ENCODE measurements at regions not wholly inside any gene's neighbourhood (a gene's known extent, or its start where the extent isn't known, plus 50 kb on each side); places are given as distances from the start of the nearest gene placed in this dataset.

GRCh38 chr10:130635528-130635927 lies 499.3 kb downstream of the GLRX3 start:
- FAIRE-seq (no peak), DNase-seq (ENCODE audit: insufficient read length, low spot score) (no peak)
- TF ChIP-seq SPI1 (IDR thresholded peaks at IDR 0.05; ENCODE audit: low read depth, low read length) (no peak), PAX5 (IDR thresholded peaks at IDR 0.05; ENCODE audit: insufficient read depth, low read length, severe bottlenecking) (no peak), POU2F2 (IDR thresholded peaks at IDR 0.05; ENCODE audit: low read depth, low read length) (no peak)

DNA sequence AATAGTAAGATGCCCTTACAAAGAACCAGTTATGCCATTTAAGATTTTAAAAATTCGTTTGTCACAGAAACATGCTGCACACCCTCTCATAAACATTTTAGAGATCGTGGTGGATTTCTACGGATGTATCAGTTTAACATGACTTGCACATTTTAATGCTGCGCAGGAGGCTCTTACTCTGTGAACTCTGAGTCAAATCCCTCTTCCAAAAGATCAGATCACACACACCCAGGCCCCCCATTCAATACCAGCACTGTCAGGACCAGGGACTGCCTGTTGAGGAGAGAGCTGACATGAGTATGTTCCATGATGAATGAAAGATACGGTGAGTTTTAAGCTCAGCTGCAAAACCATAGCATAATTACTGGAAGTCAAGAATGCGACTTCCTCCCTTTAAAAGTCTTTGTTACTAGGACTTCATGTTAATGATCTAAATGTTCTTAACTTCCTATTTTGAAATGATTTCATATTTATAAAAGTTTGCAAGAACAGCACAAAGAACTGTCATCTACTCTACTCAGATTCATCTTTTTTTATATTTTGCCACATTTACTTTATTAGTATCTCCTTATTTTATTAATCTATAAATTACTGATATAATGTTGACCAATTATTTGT lies 500.2 kb downstream of the GLRX3 start:
- DNase-seq (ENCODE audit: insufficient read length, low spot score): no peak
- no peak for FAIRE-seq
- TF ChIP-seq POLR2AphosphoS5 (IDR thresholded peaks at IDR 0.05; ENCODE audit: low read depth, low read length) (no peak), PAX5 (IDR thresholded peaks at IDR 0.05; ENCODE audit: insufficient read depth, low read length, severe bottlenecking) (no peak), TAF1 (IDR thresholded peaks at IDR 0.05; ENCODE audit: low read depth, low read length) (no peak), POLR2A (IDR thresholded peaks at IDR 0.05; ENCODE audit: low read depth, low read length) (no peak), SPI1 (IDR thresholded peaks at IDR 0.05; ENCODE audit: low read depth, low read length) (no peak), POU2F2 (IDR thresholded peaks at IDR 0.05; ENCODE audit: low read depth, low read length) (no peak)

DNA sequence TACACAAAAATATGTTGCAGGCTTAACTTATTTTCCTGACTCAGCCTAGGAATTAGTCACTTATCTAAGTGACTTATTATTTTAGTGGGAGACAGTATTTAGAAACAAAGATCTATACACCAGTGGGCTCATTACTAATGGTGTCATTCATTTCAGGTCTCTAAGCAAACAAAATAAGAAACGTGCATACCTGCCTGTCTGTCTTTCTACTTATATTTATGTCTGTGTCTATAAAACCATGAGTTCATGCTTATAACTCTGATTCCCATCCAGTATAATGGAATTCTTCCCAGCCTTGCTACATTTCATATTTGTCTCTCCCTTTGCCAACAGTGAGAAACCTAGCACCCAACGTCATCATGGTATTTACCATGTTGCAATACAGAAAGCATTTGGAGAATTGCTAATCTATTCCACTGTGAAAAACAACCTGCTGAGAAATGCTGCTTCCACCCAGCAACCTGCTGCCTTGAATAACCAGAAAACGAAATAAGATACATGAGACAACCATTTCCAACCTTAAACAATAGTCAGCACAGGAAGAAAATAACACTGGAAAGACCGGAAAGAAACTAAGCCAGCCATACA lies 501.0 kb downstream of the GLRX3 start:
- DNase-seq (ENCODE audit: insufficient read length, low spot score): no peak
- no peak for FAIRE-seq
- no peak for TF ChIP-seq POLR2AphosphoS5 (IDR thresholded peaks at IDR 0.05; ENCODE audit: low read depth, low read length)
- no peak for TF ChIP-seq SPI1 (IDR thresholded peaks at IDR 0.05; ENCODE audit: low read depth, low read length)
- TF ChIP-seq POLR2A (IDR thresholded peaks at IDR 0.05; ENCODE audit: low read depth, low read length): no peak
- no peak for TF ChIP-seq POU2F2 (IDR thresholded peaks at IDR 0.05; ENCODE audit: low read depth, low read length)
- no peak for TF ChIP-seq TAF1 (IDR thresholded peaks at IDR 0.05; ENCODE audit: low read depth, low read length)
- no peak for TF ChIP-seq PAX5 (IDR thresholded peaks at IDR 0.05; ENCODE audit: insufficient read depth, low read length, severe bottlenecking)

DNA sequence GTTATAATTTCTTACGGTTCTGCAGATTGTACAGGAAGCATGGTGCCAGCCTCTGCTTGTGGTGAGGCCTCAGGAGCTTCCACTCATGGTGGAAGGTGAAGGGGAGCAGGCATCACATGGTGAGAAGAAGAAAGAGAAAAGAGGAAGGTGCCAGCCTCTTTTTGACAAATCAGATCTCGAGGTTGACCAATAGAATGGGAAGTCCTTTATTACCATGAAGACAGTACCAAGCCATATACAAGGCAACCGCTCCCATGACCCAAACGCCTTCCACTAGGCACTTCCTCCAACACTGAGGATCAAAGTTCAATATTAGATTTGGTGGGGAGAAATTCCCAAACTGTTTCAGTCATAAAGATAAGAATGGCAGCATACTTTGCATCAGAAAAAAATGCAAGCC lies 502.8 kb downstream of the GLRX3 start:
- no peak for DNase-seq (ENCODE audit: insufficient read length, low spot score)
- TF ChIP-seq POLR2AphosphoS5 (IDR thresholded peaks at IDR 0.05; ENCODE audit: low read depth, low read length) (no peak), SPI1 (IDR thresholded peaks at IDR 0.05; ENCODE audit: low read depth, low read length) (no peak), POLR2A (IDR thresholded peaks at IDR 0.05; ENCODE audit: low read depth, low read length) (no peak), TAF1 (IDR thresholded peaks at IDR 0.05; ENCODE audit: low read depth, low read length) (no peak), PAX5 (IDR thresholded peaks at IDR 0.05; ENCODE audit: insufficient read depth, low read length, severe bottlenecking) (no peak), POU2F2 (IDR thresholded peaks at IDR 0.05; ENCODE audit: low read depth, low read length) (no peak)
- no peak for FAIRE-seq

- no peak for FAIRE-seq
- no peak for DNase-seq (ENCODE audit: insufficient read length, low spot score)
Observed at GRCh38 chr10:130642926-130643325, 506.7 kb downstream of the GLRX3 start.

GRCh38 chr10:130647341-130647740 lies 511.1 kb downstream of the GLRX3 start:
- no peak for DNase-seq (ENCODE audit: insufficient read length, low spot score)
- FAIRE-seq: no peak
- TF ChIP-seq POU2F2 (IDR thresholded peaks at IDR 0.05; ENCODE audit: low read depth, low read length) (no peak), POLR2AphosphoS5 (IDR thresholded peaks at IDR 0.05; ENCODE audit: low read depth, low read length) (no peak), PAX5 (IDR thresholded peaks at IDR 0.05; ENCODE audit: insufficient read depth, low read length, severe bottlenecking) (no peak), SPI1 (IDR thresholded peaks at IDR 0.05; ENCODE audit: low read depth, low read length) (no peak), POLR2A (IDR thresholded peaks at IDR 0.05; ENCODE audit: low read depth, low read length) (no peak), TAF1 (IDR thresholded peaks at IDR 0.05; ENCODE audit: low read depth, low read length) (no peak)

More at GRCh38 chr10:130642926-130643325, 506.7 kb downstream of the GLRX3 start:
- no peak for TF ChIP-seq PAX5 (IDR thresholded peaks at IDR 0.05; ENCODE audit: insufficient read depth, low read length, severe bottlenecking)
- no peak for TF ChIP-seq POLR2A (IDR thresholded peaks at IDR 0.05; ENCODE audit: low read depth, low read length)
- TF ChIP-seq SPI1 (IDR thresholded peaks at IDR 0.05; ENCODE audit: low read depth, low read length): no peak
- no peak for TF ChIP-seq TAF1 (IDR thresholded peaks at IDR 0.05; ENCODE audit: low read depth, low read length)
- no peak for TF ChIP-seq POU2F2 (IDR thresholded peaks at IDR 0.05; ENCODE audit: low read depth, low read length)
- no peak for TF ChIP-seq POLR2AphosphoS5 (IDR thresholded peaks at IDR 0.05; ENCODE audit: low read depth, low read length)

DNA sequence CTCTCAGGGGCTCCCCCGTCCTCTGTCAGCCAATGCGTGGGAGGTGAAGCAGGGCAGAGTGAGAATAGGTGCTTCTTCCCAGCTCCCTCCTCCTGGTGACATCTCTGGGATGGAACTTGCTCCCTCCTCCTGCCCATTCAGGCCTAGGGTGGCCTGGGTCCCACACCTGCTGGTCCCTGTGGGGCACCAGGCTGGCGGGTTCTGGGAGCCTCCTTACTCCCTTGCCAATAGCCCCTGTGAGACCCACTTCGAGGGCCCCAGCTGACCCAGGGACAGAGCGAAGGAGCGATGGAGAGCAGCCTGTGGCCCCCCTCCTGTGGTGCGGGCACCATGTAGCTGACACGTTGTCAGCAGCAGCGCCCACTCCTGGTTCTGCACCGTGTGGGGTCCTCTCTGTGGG lies 512.6 kb downstream of the GLRX3 start:
- DNase-seq (ENCODE audit: insufficient read length, low spot score): no peak
- FAIRE-seq: no peak
- TF ChIP-seq TAF1 (IDR thresholded peaks at IDR 0.05; ENCODE audit: low read depth, low read length) (no peak), POU2F2 (IDR thresholded peaks at IDR 0.05; ENCODE audit: low read depth, low read length) (no peak), SPI1 (IDR thresholded peaks at IDR 0.05; ENCODE audit: low read depth, low read length) (no peak), PAX5 (IDR thresholded peaks at IDR 0.05; ENCODE audit: insufficient read depth, low read length, severe bottlenecking) (no peak), POLR2A (IDR thresholded peaks at IDR 0.05; ENCODE audit: low read depth, low read length) (no peak), POLR2AphosphoS5 (IDR thresholded peaks at IDR 0.05; ENCODE audit: low read depth, low read length) (no peak)

DNA sequence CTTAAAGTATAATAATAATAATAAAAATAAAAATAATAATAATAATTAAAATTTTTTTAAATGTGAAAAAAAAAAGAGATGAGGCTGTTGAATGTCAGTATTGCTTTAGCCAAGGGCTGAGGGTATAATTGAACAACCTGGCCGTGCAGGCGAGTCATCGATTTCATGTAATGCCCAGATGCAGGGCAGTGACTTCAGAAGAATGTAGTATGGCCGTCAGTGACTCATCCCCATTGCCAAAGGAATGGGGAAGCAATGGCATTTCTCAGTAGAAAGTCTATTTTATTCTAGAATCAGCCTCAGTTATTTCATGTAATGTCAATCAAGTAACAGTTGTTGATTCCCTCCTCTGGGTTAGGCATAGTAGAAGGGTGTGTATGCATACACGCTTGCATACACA lies 516.4 kb downstream of the GLRX3 start:
- no peak for TF ChIP-seq PAX5 (IDR thresholded peaks at IDR 0.05; ENCODE audit: insufficient read depth, low read length, severe bottlenecking)
- no peak for TF ChIP-seq TAF1 (IDR thresholded peaks at IDR 0.05; ENCODE audit: low read depth, low read length)
- no peak for TF ChIP-seq POLR2AphosphoS5 (IDR thresholded peaks at IDR 0.05; ENCODE audit: low read depth, low read length)
- no peak for TF ChIP-seq POU2F2 (IDR thresholded peaks at IDR 0.05; ENCODE audit: low read depth, low read length)
- no peak for TF ChIP-seq SPI1 (IDR thresholded peaks at IDR 0.05; ENCODE audit: low read depth, low read length)
- TF ChIP-seq POLR2A (IDR thresholded peaks at IDR 0.05; ENCODE audit: low read depth, low read length): no peak
- no peak for DNase-seq (ENCODE audit: insufficient read length, low spot score)
- FAIRE-seq: no peak

DNA sequence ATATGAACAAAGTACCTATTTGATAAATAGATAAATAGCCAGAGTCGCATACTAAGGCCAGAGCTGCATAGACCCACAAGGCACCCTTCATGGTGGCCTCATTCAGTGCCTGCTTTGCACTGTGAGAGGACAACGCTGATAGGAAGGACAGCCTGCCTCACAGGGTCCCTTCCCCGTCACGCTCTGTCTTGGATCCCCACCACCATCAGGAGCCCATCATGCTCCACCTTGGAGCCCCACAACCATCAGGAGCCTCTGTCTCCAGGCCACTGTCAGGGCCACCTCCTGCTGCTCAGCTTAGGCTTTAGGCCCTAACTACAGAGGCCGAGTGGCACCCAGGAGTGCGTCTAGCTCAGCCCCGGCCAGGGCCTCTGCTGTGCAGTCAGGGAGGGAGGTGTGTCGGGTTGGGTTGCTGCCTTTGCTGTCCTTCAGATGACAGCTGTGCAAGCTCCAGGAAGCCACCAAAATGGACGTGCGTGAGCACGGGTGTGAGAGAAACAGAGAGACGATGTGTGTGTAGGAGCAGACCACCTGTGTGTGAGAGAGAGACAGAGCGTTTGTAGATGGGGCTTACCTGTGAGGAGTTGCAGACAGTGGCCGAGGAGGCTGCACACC lies 516.9 kb downstream of the GLRX3 start:
- no peak for DNase-seq (ENCODE audit: insufficient read length, low spot score)
- FAIRE-seq: no peak
- TF ChIP-seq SPI1 (IDR thresholded peaks at IDR 0.05; ENCODE audit: low read depth, low read length) (no peak), POLR2AphosphoS5 (IDR thresholded peaks at IDR 0.05; ENCODE audit: low read depth, low read length) (no peak), PAX5 (IDR thresholded peaks at IDR 0.05; ENCODE audit: insufficient read depth, low read length, severe bottlenecking) (no peak), TAF1 (IDR thresholded peaks at IDR 0.05; ENCODE audit: low read depth, low read length) (no peak), POLR2A (IDR thresholded peaks at IDR 0.05; ENCODE audit: low read depth, low read length) (no peak), POU2F2 (IDR thresholded peaks at IDR 0.05; ENCODE audit: low read depth, low read length) (no peak)
